NOMO-1 treated with dmso at 0.1 percent for 144 hours (cell line): ENCODE measurements at regions not wholly inside any gene's neighbourhood (a gene's known extent, or its start where the extent isn't known, plus 50 kb on each side); places are given as distances from the start of the nearest gene placed in this dataset.
A peak's percentile ranks its signal among the peaks of the same experiment; 100 is the strongest.

Experiments used
- DNase-seq: peaks from one replicate; lab custom pipeline; 2025; ENCODE audit not compliant: unreplicated experiment; lab: John Stamatoyannopoulos, UW

DNA sequence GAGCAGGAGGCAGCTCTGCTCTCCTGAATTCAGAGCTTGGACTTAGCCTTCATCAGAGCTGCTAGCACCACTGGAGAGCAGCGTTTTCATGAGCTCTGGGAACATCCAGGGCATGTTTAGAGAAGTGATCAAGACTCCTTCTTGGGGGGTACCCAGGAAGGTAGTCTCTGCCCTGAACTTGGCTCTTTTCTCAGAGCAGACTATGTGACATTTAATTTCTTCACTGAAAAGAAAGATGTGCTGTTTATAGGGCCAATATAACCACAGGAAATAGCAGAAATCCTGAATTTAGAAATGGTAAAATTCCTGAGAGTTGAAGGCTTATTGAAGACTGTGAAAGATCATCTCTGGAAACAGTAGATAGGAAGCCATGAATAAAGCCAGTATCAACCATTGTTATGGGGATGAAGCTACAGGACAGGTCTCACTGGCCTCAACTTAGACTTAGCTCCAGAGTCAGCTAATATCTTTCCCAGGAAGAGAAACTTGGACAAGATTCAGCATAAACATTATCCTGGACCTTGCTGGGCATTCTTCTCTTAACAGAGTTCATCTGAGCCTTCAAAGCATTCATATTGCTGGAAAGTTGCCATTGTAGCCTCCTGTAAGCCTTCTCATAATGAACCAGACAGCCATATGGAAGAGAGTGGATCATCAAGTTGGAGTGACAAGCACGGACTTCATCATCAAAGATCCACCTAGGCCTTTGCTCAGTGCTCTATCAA, 386.6 kb upstream of the THBS1 start:
- DNase-seq, result no peak

DNA sequence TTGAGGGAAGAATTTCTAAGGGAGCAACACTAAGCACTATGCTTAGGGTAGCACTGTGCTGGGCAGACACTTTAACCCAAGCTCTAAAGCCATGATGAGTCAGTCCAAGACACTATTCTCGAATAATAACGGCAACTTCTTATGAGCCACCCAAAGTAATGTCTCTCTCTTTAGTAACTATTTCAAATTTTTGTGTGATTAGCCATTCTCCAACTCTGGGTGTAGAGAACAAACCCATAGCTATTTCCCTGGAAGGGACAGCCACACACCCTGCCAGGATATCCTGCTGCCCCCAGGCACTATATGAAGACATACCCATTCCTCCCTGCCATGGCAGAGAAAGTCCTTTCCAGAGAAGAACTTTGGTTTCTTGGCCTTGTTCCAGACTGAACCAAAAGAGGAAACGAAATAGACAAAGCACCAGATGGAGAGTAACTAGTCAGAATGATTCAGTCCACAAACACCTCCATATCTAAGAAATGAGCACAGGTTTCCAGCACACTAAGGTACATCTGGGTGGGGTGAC, 384.9 kb upstream of the THBS1 start:
- DNase-seq, result peak; percentile 14

DNA sequence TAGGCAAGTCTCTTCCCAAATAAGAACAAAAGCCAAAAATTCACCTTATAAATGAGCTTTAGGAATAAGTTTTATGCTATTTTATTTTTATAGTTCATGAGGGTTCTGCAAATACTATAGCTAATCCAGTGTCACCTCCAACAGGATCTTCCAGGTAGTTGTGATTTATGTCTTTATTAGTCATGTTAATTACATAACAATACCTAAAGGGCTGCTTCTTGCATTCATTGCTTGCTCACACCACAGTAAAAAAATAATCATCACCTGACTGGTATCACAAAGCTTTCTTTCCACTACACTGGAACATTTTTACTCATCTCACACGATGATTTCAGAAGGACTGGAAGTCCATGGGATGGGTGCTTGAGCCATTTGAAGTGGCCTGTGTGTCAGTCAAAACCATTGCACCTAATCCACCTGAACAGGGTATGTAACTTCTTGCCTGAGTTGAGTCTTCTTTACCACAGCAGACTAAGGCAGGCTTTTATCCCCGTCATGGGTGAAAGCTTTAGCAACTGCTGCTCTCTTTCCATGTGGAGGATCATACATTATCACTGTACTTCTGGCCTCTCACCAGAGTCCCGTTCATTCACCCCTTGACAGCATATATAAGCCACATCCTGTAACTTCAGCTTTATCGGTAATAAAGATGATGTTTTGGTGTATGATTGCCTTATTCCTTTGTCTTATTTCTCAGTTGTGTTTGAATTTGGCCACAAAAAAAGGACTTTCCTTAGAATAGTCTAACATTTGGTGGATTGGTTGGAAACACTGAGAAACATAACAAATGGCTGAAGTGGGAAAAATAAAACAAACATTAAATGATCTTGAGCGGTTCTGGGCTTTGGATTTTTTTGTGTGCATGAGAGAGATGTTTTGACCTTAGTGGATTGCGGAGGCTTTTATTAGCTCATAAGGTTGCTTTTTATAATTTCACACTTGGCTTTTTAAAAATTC, 382.6 kb upstream of the THBS1 start:
- no peak for DNase-seq

DNA sequence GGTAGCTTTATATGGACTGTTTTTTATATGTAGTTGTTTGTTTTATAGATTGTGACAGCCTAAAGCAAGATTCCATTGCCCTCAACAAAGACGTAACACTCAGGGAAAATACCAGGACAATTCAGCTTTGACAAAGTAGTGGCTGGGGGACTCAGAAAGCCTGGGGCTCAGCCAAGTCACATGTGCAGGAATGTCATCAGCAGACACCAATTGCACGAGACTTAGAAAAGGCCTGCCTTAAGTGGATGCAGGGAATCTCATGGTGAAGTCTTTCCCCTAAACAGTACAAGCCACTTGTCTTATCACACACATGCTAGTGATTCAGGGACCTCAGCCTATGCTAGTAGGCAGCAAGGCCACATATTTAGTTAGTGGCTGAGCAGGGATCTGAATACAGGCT, 381.8 kb upstream of the THBS1 start:
- no peak for DNase-seq

DNA sequence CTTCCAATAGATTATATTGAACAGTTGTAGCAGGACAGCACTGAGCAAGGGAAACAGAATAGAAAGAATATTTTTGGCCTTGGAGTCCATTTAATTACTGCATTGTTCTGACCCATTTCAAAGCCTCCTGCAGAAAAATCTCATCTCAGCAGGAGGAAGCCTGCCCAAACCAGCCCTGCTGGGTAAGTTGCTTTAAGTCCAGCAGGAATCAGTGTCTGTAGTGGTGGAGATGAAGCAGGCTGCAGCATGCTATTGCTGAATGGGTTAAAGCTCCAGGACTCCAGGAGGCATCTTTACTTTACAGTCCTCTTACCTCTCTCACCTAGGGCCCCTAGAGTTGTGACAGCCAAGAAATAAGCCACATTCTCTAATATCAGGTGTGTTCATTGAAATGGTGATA, 380.3 kb upstream of the THBS1 start:
- no peak for DNase-seq

DNA sequence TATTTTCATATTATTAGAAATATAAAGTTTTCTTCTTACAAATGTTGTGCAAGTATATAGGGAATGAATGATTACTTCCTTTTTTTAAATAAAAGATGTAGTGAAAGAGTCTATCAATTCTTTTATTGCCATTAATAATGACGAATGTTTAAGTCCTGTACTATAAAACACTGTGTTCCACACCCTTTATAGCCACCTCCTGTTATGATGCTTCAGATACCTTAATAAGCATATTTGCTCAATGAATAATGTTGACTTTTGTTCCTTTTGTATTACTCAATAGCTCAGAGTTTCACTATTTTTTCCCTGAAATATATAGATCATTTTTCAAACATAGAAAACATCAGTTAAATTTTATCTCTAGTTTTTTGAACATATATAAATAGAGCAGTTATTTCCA, 378.2 kb upstream of the THBS1 start:
- no peak for DNase-seq

DNA sequence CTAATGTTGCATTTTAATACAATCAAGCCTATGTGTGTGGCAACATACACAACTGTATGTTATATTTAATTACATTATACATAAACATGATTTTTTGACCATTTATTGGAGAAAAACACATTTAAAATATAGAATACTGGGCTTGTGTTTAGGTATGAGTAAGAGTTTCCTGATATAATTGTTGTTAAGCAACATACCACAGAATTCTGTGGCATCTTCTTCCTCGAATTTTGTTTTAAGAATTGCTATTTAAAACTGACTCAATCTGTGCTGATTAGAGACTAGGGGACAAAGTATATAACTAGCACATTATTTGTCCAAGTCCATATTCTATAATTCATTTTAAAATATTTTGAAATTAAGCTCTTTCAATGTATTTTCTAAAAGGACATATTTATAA, 376.8 kb upstream of the THBS1 start:
- DNase-seq, result no peak

DNA sequence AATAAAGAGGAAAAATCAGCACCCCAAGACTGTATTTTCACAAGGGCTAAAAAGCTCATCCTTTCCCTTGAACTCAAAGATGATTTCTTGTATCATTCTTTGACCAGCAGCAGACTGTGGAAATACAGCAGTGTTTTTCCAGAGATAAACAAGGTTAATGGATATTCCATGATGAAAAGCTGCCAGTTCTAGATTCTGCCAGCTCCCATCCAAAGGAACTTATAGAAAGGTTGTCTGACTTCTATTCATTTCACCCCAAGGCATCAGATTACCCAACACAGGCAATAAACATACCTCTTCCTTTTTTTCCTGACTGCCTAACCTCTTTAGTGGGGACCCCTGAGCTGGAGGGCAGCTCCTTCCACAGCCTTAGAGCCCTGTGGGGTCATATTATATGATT, 375.8 kb upstream of the THBS1 start:
- no peak for DNase-seq

DNA sequence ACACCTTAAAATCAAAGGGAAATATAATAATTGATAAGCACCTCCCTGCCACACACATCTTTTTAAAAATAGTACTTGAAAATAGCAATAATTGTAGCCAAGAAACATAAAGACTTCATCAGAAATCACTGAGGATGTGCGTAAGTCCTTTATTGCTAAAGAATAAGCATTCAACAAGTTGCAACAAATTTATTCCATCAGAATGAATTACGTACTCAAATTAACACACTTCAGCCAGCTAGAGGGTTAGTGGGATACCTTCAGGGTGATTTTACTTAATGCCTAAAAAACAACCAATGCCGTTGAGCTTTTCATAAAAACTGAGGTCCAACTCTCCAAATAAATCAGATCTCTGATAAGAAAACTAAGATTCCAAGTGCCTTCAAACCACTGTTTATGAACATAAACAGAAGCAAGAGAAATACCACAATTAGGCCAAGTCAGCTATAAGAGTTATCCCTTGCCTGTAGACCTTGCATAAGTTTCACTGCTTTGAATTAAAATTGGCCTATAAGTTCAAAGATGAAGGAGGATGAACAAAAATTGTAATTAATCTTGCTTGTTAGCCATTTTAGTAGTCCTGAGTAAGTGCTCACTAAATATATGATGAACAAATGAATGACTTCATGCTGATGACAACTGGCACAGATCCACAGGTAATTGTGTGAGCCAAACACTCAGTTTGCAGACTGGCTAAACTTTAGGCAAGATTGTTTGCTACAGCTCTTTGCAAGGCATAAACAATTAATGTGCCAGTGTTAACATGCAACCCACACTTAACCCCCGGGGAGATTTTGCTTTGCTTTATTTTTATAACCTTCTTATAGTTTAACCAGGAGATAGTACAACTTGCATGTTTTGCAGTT, 375.1 kb upstream of the THBS1 start:
- no peak for DNase-seq

DNA sequence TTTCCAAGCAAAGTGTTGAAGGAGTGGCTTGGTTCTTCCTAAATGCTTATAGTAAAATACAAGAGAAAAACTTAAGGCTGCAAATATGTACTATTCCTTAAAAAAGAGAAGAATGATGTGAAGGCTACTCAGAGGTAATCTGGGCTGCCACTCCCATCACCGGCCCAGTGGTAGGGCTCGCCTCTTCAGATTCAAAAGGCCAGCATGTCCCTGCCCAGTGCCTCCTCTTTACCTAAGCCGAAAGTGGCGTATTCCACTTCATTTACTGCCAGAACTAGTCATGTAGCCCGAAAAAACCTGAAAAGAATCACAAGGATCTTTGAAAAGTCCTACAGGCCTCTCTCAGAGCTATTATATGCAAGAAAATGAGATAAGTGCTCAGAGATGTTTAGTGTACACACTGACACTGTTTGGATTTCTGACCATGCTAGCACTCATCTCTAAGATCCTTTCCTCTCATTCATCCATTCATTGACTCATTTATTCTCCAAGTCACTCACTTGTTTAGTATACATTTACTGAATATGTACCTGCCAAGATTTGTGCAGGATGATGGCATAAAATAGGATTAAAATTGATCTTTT, 373.3 kb upstream of the THBS1 start:
- DNase-seq, result no peak

DNA sequence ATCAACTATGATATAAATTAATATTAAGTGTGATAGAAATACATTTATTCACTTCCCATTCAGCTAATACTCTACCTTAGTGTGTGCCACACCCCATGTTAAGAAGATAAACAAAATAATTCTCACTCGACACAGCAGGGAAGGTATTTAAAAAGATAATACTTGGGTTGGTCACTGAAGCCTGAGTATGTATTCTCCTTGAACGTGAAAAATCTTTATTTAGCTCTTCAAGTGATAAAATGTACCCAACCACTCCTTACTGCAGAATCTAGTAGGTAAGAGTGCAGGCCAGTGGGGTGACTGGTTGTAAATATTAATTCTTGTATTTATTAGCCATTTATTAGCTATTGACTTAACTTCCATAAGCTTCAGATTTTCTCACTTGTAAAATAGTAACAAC, 372.7 kb upstream of the THBS1 start:
- DNase-seq, result no peak

DNA sequence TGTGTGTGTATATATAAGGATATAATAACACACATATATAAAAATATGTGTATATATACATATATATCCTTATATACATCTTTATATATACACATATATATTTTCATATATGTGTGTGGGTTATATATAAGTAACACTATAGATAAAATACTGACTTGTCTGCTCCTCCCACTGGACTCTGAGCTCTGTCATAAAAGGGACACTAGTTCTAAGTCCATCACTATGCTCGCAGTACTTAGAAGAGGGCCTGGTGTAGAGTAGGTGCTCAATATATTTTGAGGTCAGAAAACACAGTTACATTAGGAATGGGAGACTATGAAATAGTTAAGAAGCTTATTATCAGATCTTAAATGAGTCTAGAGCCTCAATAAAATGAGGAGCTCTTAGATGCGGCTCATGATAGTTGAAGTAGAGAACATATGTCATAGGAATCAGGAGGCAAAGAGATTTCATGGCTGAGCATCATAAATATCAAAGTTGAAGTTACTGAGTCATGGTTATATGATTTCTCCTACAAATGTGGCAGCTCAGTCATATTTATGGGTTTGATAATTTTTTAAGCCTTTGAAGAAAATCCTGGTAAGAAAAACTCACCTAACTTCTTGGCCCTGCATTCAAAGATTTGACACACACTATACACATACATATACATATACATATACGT, 371.2 kb upstream of the THBS1 start:
- DNase-seq, result no peak

DNA sequence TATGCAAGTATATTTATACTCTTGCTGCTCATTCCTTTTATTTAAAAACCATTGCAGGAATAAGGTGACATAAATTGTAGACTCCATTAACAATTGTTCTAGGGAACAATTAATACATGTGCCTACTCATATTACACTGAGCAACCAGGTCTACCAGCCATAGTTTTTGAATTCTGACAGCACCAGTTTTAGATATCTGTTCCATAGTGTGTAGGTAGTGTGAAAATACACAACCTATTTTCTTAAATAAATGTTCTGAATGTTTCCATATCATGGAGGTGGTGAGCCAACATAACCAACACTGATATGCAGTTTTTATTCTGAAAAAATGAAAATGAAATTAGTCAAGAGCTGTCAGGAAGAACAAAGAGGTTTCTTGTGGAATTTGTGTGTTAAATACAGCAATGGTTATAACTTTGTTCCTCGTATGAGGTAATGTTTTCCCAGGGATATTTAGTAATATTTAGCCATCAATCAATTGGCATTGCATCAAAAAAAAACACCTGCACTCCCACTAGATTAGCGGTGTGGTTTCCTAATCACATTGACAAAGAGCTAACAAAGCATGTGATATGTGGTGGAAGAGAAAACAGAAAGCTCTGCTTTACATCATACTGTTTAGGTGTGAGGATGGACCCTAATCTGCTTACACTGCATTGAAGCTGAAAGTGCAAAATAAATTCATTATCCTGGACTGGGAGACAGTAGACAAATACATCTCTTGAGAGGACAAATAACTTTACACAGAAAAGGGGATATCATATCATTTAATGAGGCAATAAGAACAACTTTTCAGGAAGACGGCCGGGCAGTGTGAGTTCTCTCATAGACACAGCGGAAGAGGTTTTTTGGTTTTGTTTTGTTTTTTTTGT, 369.5 kb upstream of the THBS1 start:
- DNase-seq, result no peak

DNA sequence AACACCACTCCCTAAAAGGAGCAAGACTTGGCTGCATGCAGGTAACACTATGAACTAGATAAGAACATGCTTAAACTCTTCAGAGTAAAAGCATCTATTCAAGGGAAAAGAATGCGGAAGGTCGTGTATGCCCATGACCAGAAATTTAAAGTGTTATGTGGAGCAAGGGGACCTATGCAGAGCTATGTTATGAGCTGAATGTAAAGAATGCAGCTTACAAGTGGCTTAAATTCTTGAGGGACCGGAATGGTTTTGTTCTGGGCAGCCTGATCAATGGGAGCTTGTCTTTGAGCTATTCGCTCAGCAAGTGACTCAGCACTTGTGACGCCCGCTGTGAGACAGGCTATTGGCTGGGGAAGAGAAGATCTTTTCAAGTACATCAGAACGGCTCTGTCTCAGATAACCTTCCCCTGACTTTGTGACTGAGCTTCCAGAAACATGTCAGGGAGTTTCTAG, 367.5 kb upstream of the THBS1 start:
- DNase-seq, result no peak

DNA sequence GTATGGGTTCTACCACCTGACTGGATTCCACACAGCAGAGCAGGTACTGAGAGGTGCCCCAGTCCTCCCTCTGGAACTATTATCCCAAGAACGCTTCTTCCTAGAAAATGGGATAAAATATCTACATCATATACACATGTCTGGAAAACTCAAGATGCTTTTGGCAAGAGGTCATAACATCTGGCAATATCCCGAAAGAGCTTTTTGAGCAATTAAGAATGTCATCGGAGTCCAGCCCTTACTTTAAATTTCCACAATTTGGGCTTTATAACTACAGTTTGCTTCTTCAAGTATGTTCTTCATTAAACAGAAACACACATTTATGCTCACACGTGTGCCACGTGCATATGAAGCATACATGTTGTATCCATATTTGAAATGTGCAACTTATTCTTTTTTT, 365.9 kb upstream of the THBS1 start:
- no peak for DNase-seq

DNA sequence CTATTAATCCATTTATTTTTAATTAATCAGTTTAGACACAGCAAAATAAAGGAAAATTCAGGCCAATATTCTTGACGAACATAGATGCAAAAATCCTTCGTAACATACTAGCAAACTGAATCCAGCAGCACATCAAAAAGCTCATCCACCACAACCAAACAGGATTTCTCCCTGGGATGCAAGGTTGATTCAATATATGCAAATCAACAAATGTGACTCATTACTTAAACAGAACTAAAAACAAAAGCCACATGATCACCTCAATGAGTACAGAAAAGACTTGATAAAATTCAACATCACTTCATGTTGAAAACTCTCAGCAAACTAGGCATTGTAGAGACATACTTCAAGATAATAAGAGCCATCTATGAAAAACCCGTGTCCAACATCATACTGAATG, 364.1 kb upstream of the THBS1 start:
- DNase-seq, result no peak

DNA sequence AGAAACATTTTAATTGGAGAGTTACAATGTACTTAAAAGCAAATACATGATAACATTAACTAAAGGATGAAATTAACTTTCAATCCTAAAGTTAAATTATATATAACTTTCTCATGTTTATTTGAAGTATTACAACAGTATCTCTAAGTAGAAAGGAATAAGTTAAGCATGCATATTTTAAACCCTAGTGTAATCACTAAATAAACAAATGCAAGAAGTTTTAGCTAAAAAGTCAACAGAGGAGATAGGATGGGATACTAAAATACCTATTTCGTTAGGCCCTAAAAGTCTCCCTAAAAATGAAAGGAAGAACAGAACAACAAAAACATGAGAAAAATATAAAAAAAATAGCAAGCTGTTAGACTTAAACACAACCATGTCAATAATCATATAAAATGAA, 361.3 kb upstream of the THBS1 start:
- no peak for DNase-seq

DNA sequence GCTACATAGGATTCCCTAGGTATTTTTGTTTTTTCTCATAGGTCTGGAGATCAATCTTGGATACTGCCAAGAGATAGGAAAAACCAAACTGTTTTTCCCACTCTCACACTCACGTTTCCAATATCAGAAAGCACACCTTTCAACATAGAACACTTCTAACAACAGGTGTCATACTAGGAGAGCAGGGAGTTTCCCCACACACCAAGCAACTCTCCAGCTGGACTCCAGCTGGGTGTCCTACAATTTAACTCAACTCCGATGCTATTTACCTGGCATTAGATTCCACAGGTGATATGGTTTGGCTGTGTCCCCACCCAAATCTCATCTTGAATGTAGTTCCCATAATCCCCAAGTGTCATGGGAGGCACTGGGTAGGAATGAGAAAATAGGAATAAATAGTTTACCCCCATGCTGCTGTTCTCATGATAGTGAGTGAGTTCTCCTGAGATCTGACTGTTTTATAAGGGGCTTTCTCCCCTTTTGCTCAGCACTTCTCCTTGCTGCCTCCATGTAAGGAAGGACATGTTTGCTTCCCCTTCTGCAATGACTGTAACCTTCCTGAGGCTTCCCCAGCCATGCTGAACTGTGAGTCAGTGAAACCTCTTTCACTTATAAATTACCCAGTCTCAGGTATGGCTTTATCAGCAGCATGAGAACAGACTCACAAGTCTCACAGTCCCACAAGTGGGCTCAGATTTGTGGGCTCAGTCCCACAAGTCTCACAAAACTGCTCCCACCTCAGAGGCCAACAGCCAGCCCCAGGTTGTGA, 354.5 kb upstream of the THBS1 start:
- no peak for DNase-seq

DNA sequence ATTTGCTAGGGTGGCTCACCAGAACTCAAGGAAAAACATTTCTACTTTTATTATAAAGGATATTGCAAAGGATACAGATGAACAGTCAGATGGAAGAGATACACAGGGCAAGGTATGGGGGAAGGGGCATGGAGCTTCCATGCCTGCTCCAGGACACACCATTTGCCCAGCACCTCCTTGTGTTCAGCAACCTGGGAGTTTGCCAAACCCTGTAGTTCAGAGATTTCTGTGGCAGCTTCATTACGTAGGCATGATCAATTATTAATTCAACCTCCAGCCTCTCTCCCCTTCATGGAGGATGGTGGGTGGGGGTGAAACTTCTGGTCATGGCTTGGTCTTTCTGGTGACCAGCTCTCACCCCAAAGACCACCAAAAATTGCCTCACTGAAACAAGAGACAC, 353.9 kb upstream of the THBS1 start:
- DNase-seq, result no peak
